IPS-20b (cell line): ENCODE measurements at regions not wholly inside any gene's neighbourhood (a gene's known extent, or its start where the extent isn't known, plus 50 kb on each side); places are given as distances from the start of the nearest gene placed in this dataset.

Experiments
- H3K27ac ChIP-seq: one replicate; pipeline ENCODE4 v1.5.1; 2013; ENCODE audit warnings: low read length
- H3K27me3 ChIP-seq: 2 replicates; pipeline ENCODE4 v1.6.1; 2013; ENCODE audit warnings: mild to moderate bottlenecking, low read length, inconsistent platforms; ENCODE audit not compliant: insufficient read depth
- H3K36me3 ChIP-seq: 2 replicates; pipeline ENCODE4 v1.6.1; 2013; ENCODE audit warnings: low read depth, mild to moderate bottlenecking, inconsistent platforms, low read length, moderate library complexity; ENCODE audit not compliant: insufficient read depth
- H3K4me1 ChIP-seq: 2 replicates; pipeline ENCODE4 v1.6.1; 2013; ENCODE audit warnings: mild to moderate bottlenecking, control low read depth, inconsistent platforms, low read length, moderate library complexity; ENCODE audit not compliant: insufficient read depth
- H3K4me3 ChIP-seq: 2 replicates; pipeline ENCODE4 v1.5.1; 2013; ENCODE audit warnings: mild to moderate bottlenecking, low read length, inconsistent platforms
- H3K9ac ChIP-seq: 2 replicates; pipeline ENCODE4 v1.6.1; 2013; ENCODE audit warnings: low read depth, mild to moderate bottlenecking, inconsistent platforms, low read length, moderate library complexity
- H3K9me3 ChIP-seq: 2 replicates; pipeline ENCODE4 v1.6.1; 2013; ENCODE audit warnings: mild to moderate bottlenecking, low read depth, low read length, inconsistent platforms; ENCODE audit not compliant: insufficient read depth

DNA sequence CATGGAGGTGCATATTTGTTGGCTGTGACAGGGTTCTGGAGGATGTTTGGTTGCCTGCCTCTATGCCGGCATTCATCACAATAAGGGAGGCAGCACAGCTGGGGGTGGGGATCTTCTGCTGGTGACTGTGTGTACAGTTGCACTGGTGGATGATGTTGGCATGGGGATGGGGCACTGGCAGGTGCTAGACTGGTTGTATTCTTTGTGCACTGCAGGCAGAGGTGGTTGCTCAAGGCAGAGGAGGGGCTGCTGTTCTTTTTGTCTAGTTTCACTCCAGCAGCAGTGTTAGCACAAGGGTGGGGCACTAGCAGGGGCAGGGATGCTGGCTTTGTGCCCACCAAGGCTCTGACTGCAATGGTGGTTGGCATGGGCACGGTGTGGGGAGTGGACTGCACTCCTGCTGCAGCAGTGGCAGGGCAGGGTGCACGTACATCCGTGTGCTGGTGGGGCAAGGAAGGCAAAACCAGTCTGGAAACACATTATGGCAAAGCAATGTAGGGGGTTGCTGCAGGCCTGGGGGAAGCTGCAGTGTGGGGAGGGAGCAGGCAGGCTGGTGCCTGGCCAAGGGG lies 69.3 kb downstream of the ISOC1 start:
- Histone ChIP-seq H3K4me1 (no peaks in the 10 kb centered on the region), H3K9me3 (no peaks in the 10 kb centered on the region), H3K4me3 (no peak overlapping the region), H3K9ac (no peak overlapping the region), H3K27me3 (no peaks in the 10 kb centered on the region), H3K27ac (no peak overlapping the region), H3K36me3 (no peaks in the 10 kb centered on the region)

DNA sequence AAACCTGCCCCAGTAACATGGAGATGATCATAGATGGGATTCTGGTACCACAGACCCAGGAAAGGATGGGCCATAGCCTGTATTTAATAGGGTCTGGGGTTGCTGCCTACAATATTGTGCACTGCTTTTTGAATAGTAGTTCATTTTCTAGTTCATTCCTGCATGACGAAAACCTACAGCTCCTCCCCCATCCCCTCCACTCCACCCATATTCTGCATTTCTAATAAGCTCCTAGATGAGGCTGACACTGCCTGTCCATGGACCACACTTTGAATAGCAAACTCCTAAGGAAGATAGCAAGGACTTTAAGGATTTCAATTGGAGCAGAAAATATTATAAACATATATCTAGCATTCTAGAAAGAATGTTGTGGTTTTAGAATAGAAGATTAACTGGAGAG lies 75.5 kb downstream of the ISOC1 start:
- Histone ChIP-seq H3K9ac (no peak overlapping the region), H3K9me3 (no peaks in the 10 kb centered on the region), H3K27me3 (no peaks in the 10 kb centered on the region), H3K36me3 (no peaks in the 10 kb centered on the region), H3K4me1 (no peaks in the 10 kb centered on the region), H3K4me3 (no peak overlapping the region), H3K27ac (no peak overlapping the region)

DNA sequence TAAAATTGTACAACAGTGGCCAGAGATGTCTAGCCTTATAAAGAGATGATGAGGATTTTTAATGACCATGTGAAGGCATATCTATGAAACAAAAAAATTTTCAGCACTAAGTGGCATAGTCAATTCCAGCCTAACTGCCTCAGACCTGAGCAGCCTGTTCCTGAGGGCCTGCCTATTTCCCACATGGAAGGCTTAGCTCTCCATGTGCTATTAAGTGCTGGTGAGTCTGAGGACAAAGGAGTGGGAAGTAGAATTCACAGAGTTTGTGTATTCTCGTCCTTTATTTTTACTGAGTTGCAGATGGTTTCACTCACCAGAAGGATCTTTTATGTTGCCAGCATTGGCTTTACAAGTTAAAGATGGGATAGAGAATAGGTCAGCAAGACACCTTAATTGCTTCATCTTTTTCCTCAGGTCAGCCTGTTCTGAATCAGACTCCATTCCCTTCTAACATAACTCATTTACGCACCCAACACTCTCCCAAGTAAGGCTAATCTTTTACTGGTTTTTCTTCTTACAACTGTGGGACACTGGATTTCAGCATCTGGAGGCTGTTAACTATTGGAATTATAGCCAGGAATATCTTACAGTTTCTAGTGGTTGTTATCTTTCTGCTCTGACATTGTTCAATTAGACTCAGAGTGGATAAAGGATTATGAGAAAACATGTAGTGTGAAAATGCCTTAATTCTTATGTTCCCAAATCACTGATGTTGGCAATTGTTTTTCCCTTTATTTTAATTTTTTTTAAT lies 76.8 kb downstream of the ISOC1 start:
- H3K36me3 ChIP-seq, result no peaks in the 10 kb centered on the region
- peak overlapping the region; percentile 1; the same call in 1 of the 2 replicates for H3K9ac ChIP-seq
- no peaks in the 10 kb centered on the region for H3K4me1 ChIP-seq
- no peaks in the 10 kb centered on the region for H3K9me3 ChIP-seq
- H3K4me3 ChIP-seq, result no peak overlapping the region
- no peaks in the 10 kb centered on the region for H3K27me3 ChIP-seq
- H3K27ac ChIP-seq, result no peak overlapping the region

DNA sequence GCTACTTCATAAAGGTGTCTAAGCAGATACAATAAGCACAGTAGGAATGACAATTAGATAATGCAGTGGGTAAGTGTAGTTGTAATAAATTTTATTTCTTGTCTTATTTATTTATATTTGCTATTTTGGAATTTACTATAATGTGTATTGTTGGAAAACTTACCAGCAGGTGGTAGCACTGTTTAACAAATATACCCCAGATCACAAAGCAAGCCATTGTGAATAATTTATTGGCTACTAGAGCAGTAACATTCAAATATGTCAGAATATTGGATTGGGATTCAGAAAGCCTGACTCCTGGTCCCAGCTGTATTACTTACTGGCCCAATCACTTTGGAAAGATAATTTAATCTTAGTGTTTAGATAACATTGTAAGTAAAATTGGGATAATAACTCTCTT lies 78.0 kb downstream of the ISOC1 start:
- H3K9ac ChIP-seq, result no peak overlapping the region
- no peaks in the 10 kb centered on the region for H3K4me1 ChIP-seq
- no peaks in the 10 kb centered on the region for H3K9me3 ChIP-seq
- no peaks in the 10 kb centered on the region for H3K27me3 ChIP-seq
- H3K4me3 ChIP-seq, result no peak overlapping the region
- H3K27ac ChIP-seq, result no peak overlapping the region
- no peaks in the 10 kb centered on the region for H3K36me3 ChIP-seq

DNA sequence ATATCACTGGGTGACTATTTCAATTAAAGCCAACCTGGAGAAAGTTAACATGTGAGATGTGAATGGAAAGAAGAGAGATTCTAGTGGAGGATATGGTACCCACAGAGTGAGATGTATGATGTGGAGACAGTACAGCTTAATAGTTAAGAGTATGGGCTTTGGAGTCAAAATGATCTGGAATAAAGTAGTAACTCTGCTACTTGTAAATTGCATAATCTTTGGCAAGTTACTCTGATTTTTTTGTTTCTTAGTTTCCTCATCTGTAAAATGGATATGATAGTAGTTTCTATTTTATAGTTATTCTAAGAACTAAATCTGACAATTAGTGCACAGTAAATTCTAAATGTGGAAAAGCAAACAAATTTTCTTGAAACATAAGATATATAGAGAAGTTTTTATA lies 79.2 kb downstream of the ISOC1 start:
- Histone ChIP-seq H3K9ac (no peak overlapping the region), H3K27ac (no peak overlapping the region), H3K36me3 (no peaks in the 10 kb centered on the region), H3K27me3 (no peaks in the 10 kb centered on the region), H3K9me3 (no peaks in the 10 kb centered on the region), H3K4me3 (no peak overlapping the region), H3K4me1 (no peaks in the 10 kb centered on the region)

DNA sequence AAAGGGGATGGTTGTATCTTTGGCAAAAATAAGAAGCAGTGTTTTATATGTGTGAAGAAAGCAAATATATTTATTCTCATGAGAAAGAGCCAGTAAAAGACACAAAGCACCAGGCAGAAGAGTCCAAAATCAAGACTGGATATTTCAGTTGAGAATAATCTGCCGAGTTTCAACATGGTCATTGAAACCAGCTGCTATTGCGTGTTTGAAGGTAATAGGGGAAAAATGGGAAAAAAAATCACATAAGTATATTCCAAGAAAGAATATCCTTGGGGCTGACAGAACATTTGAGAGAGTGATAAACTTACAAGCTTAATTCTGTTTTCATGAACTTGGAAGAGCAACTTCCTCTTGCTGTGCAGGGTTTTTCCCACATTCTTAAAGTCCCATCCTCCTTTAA lies 79.9 kb downstream of the ISOC1 start:
- Histone ChIP-seq H3K9me3 (no peaks in the 10 kb centered on the region), H3K9ac (no peak overlapping the region), H3K27me3 (no peaks in the 10 kb centered on the region), H3K36me3 (no peaks in the 10 kb centered on the region), H3K4me1 (no peaks in the 10 kb centered on the region), H3K4me3 (no peak overlapping the region), H3K27ac (no peak overlapping the region)

DNA sequence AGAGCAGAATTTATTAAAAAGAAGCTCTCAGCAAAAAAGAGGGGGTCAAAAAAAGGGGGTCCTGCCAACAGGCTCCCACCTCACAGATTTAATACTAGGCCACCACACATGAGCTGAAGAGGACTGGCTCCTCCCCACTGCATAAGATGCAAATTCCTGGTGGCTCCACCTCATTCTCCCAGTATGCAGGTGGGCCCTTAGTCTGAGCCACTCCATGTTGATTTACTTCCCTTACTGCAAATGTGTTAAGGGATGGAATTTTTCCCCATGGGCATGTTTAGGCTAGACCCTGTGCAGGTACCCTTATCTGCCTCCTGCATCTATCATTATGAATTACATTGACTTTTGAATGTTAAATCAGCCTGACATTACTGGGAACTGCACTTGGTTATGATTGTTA lies 82.9 kb downstream of the ISOC1 start:
- no peaks in the 10 kb centered on the region for H3K27me3 ChIP-seq
- H3K9me3 ChIP-seq, result no peaks in the 10 kb centered on the region
- no peak overlapping the region for H3K4me3 ChIP-seq
- no peak overlapping the region for H3K9ac ChIP-seq
- H3K27ac ChIP-seq, result no peak overlapping the region
- H3K36me3 ChIP-seq, result no peaks in the 10 kb centered on the region
- H3K4me1 ChIP-seq, result no peaks in the 10 kb centered on the region

DNA sequence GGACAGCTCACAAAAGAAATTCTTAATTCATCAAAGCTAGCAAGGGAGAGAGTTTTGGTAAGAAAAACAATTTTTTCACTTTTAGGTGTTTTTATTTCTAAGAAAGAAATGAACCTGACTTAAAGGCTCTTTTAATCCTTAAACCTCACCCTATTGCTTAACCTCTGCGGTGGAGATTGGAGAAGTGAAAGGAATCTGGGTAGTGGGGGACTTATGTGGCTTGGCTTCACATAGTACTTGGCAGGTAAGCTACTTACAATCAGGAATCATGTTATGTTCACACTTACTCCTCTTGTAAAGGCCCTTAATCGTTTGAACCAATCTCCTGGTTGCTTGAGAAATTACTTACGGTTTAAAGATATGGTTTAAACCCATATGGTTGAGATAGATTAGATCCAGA lies 104.8 kb downstream of the ISOC1 start:
- Histone ChIP-seq H3K9me3 (no peaks in the 10 kb centered on the region), H3K36me3 (no peaks in the 10 kb centered on the region), H3K9ac (no peak overlapping the region), H3K4me1 (no peaks in the 10 kb centered on the region), H3K27ac (no peak overlapping the region), H3K4me3 (no peak overlapping the region), H3K27me3 (no peaks in the 10 kb centered on the region)

DNA sequence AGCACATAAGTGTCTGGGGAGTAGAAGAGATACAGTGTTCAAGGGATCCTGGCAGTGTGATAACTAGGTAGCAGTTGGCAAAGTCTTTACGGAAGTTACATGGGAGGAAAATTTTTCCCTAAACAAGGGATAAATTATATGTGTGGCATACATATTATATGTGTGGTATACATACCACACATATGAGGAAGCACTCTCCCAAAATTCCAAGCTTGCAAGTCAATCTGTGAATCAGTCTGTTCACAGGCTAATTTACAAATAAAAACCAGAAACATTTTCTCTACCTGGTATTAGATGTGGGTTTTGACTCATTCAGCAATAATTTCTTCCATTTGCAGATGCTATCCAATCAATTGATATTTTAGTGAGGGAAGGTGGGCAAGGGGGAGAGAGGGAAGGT lies 110.0 kb downstream of the ISOC1 start:
- Histone ChIP-seq H3K4me3 (no peak overlapping the region), H3K9me3 (no peaks in the 10 kb centered on the region), H3K27me3 (no peaks in the 10 kb centered on the region), H3K27ac (no peak overlapping the region), H3K9ac (no peak overlapping the region), H3K4me1 (no peaks in the 10 kb centered on the region), H3K36me3 (no peaks in the 10 kb centered on the region)

DNA sequence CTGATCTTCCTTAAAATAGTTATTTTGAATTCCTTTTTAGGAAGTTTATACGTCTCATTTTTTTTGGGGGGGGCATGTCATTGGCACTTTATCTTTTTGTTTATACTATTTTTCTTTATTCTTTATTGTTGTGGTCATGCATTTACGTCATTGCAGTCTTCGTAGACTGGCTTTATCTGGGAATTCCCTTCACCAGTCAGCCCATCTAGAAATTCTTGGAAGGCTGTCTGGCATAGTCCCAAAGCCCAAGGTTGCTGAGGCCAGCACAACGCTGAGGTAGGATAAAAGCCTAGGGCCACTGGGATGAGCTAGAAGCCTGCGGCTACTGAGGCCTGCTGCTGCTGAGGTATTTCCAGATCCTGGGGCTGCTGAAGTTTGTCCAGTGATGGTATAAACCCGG lies 121.5 kb downstream of the ISOC1 start:
- Histone ChIP-seq H3K9ac (no peak overlapping the region), H3K36me3 (no peaks in the 10 kb centered on the region), H3K4me3 (no peak overlapping the region), H3K27ac (no peak overlapping the region), H3K4me1 (no peaks in the 10 kb centered on the region), H3K9me3 (no peaks in the 10 kb centered on the region), H3K27me3 (no peaks in the 10 kb centered on the region)

DNA sequence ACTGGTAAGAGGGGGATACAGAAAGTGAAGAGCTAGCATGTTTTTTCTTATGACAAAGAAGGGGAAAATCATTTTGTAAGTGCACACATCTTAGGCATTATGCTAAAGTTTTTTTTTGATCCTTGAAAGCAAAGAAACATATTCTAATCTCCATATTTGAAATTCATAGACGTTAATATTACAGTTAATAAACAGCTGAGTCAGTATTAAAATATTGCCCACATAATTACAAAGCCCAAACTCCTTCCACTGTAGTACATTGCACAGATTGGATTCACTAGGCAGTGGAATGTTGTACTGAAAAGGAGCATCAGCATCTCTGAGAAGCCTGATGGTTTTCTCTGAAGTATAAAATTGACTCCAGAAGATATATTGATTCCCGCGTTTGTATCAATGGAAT lies 122.6 kb downstream of the ISOC1 start:
- Histone ChIP-seq H3K4me1 (no peaks in the 10 kb centered on the region), H3K4me3 (no peak overlapping the region), H3K27me3 (no peaks in the 10 kb centered on the region), H3K27ac (no peak overlapping the region), H3K36me3 (no peaks in the 10 kb centered on the region), H3K9ac (no peak overlapping the region), H3K9me3 (no peaks in the 10 kb centered on the region)

DNA sequence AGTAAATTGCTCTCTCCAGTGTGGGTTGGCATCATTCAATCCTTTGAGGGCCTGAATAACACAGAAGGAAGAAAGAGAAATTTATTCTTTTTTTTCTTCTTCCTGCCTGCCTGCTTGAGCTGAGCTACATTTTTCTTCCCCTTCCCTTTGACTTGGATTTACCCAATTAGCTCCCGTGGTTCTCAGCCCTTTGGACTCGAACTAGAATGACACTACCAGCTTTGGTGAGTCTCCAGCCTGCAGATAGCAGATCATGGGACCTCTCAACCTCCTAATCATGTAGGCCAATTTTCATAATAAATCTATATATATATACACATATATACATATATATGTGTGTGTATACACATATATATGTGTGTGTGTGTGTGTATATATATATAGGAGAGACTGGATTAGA lies 128.6 kb downstream of the ISOC1 start:
- Histone ChIP-seq H3K36me3 (no peaks in the 10 kb centered on the region), H3K4me3 (no peak overlapping the region), H3K4me1 (no peaks in the 10 kb centered on the region), H3K9me3 (no peaks in the 10 kb centered on the region), H3K9ac (no peak overlapping the region), H3K27ac (no peak overlapping the region), H3K27me3 (no peaks in the 10 kb centered on the region)
